ENCODE measurements at regions not wholly inside any gene's neighbourhood (a gene's known extent, or its start where the extent isn't known, plus 50 kb on each side); places are given as distances from the start of the nearest gene placed in this dataset.

- POLR2A ChIA-PET: no interaction called here
- CTCF ChIA-PET: no interaction called here
- no peaks in the 10 kb centered on the region for H3K36me3 ChIP-seq (ENCODE audit: control insufficient read depth, insufficient read depth, low read length)
- no peaks in the 10 kb centered on the region for H3K4me1 ChIP-seq
- Mint-ChIP-seq H3K4me3 (ENCODE audit: unreplicated experiment) (no peak overlapping the region), H3K27ac (ENCODE audit: unreplicated experiment) (no peak overlapping the region), H3K36me3 (ENCODE audit: insufficient read depth, unreplicated experiment) (no peaks in the 10 kb centered on the region), H3K27me3 (ENCODE audit: insufficient read depth, unreplicated experiment) (no peaks in the 10 kb centered on the region), H3K9me3 (ENCODE audit: unreplicated experiment) (no peaks in the 10 kb centered on the region), H3K4me1 (ENCODE audit: low read depth, unreplicated experiment) (no peaks in the 10 kb centered on the region)
- BruUV-seq (replicated peaks): no TSS peak
- H3K27me3 ChIP-seq (replicated peaks; ENCODE audit: control insufficient read depth, insufficient read depth, low read length): no peaks in the 10 kb centered on the region
- H3K4me3 ChIP-seq (ENCODE audit: low read depth, low read length): no peak overlapping the region
- no peak for DNase-seq
- H3K9me3 ChIP-seq: no peaks in the 10 kb centered on the region
- intact Hi-C loops (cut with micrococcal nuclease; ENCODE audit: unreplicated experiment): no loop called here
- no peak for TF ChIP-seq CTCF (IDR thresholded peaks at IDR 0.05; ENCODE audit: insufficient read depth in 1 of 2, low read depth in 1 of 2, low read length in 1 of 2, severe bottlenecking in 1 of 2, unreplicated experiment in 1 of 2)
Observed at GRCh38 chr6:126107475-126108166, 121.3 kb downstream of the TRMT11 start.

- intact Hi-C loops (cut with micrococcal nuclease; ENCODE audit: unreplicated experiment): no loop called here
- Histone ChIP-seq H3K9me3 (no peaks in the 10 kb centered on the region), H3K4me3 (ENCODE audit: low read depth, low read length) (no peak overlapping the region), H3K36me3 (ENCODE audit: control insufficient read depth, insufficient read depth, low read length) (no peaks in the 10 kb centered on the region), H3K27me3 (replicated peaks; ENCODE audit: control insufficient read depth, insufficient read depth, low read length) (no peaks in the 10 kb centered on the region), H3K4me1 (no peaks in the 10 kb centered on the region)
- CTCF ChIA-PET: no interaction called here
- DNase-seq: no peak
- Mint-ChIP-seq H3K27me3 (ENCODE audit: insufficient read depth, unreplicated experiment) (no peaks in the 10 kb centered on the region), H3K4me1 (ENCODE audit: low read depth, unreplicated experiment) (no peaks in the 10 kb centered on the region), H3K36me3 (ENCODE audit: insufficient read depth, unreplicated experiment) (no peaks in the 10 kb centered on the region), H3K4me3 (ENCODE audit: unreplicated experiment) (no peak overlapping the region), H3K27ac (ENCODE audit: unreplicated experiment) (no peak overlapping the region), H3K9me3 (ENCODE audit: unreplicated experiment) (no peaks in the 10 kb centered on the region)
- no TSS peak for BruUV-seq (replicated peaks)
- POLR2A ChIA-PET: no interaction called here
- no peak for TF ChIP-seq CTCF (IDR thresholded peaks at IDR 0.05; ENCODE audit: insufficient read depth in 1 of 2, low read depth in 1 of 2, low read length in 1 of 2, severe bottlenecking in 1 of 2, unreplicated experiment in 1 of 2)
Observed at GRCh38 chr6:126110512-126111270, 124.4 kb downstream of the TRMT11 start.

GRCh38 chr6:126111327-126111726 lies 125.0 kb downstream of the TRMT11 start:
- no peaks in the 10 kb centered on the region for H3K9me3 Mint-ChIP-seq (ENCODE audit: unreplicated experiment)
- ChIA-PET POLR2A (no interaction called here), CTCF (interaction anchor here (0.5 to 1.4 kb wide), 3 partner anchors 17 to 78 kb away, joined by 3 to 19 read pairs (median 6); no protein-coding TSS in a partner anchor)
- no peak overlapping the region for H3K4me3 Mint-ChIP-seq (ENCODE audit: unreplicated experiment)
- Histone ChIP-seq H3K4me3 (ENCODE audit: low read depth, low read length) (no peak overlapping the region), H3K36me3 (ENCODE audit: control insufficient read depth, insufficient read depth, low read length) (no peaks in the 10 kb centered on the region), H3K9me3 (no peaks in the 10 kb centered on the region), H3K4me1 (no peaks in the 10 kb centered on the region), H3K27me3 (replicated peaks; ENCODE audit: control insufficient read depth, insufficient read depth, low read length) (no peaks in the 10 kb centered on the region)
- H3K27ac Mint-ChIP-seq (ENCODE audit: unreplicated experiment): no peak overlapping the region
- no TSS peak for BruUV-seq (replicated peaks)
- intact Hi-C loops (cut with micrococcal nuclease; ENCODE audit: unreplicated experiment): no loop called here
- no peak for DNase-seq
- no peaks in the 10 kb centered on the region for H3K36me3 Mint-ChIP-seq (ENCODE audit: insufficient read depth, unreplicated experiment)
- H3K27me3 Mint-ChIP-seq (ENCODE audit: insufficient read depth, unreplicated experiment): no peaks in the 10 kb centered on the region
- no peaks in the 10 kb centered on the region for H3K4me1 Mint-ChIP-seq (ENCODE audit: low read depth, unreplicated experiment)
- no peak for TF ChIP-seq CTCF (IDR thresholded peaks at IDR 0.05; ENCODE audit: insufficient read depth in 1 of 2, low read depth in 1 of 2, low read length in 1 of 2, severe bottlenecking in 1 of 2, unreplicated experiment in 1 of 2)

All from Caco-2 (cell line).